IPS-18c (cell line): ENCODE measurements at regions not wholly inside any gene's neighbourhood (a gene's known extent, or its start where the extent isn't known, plus 50 kb on each side); places are given as distances from the start of the nearest gene placed in this dataset.

Experiments
- H3K4me3 ChIP-seq: 2 replicates; pipeline ENCODE4 v1.7.0; 2013; ENCODE audit warnings: low read depth, mild to moderate bottlenecking, low read length, moderate library complexity; ENCODE audit not compliant: insufficient read depth
- H3K9me3 ChIP-seq: one replicate; pipeline ENCODE4 v1.6.1; 2013; ENCODE audit warnings: mild to moderate bottlenecking, low read length, moderate library complexity; ENCODE audit not compliant: control insufficient read depth, insufficient read depth

- no peak overlapping the region for H3K4me3 ChIP-seq
- no peaks in the 10 kb centered on the region for H3K9me3 ChIP-seq
Measured at GRCh38 chr2:7726989-7727388, 809.8 kb downstream of the RNF144A start.

- H3K9me3 ChIP-seq: no peaks in the 10 kb centered on the region
- H3K4me3 ChIP-seq: no peak overlapping the region
Measured at GRCh38 chr2:7728388-7728787, 811.2 kb downstream of the RNF144A start.

GRCh38 chr2:7730449-7730848 is 813.2 kb downstream of the RNF144A start:
- no peak overlapping the region for H3K4me3 ChIP-seq
- H3K9me3 ChIP-seq: no peaks in the 10 kb centered on the region

GRCh38 chr2:7730990-7731389 is 813.8 kb downstream of the RNF144A start:
- Histone ChIP-seq H3K4me3 (no peak overlapping the region), H3K9me3 (no peaks in the 10 kb centered on the region)

GRCh38 chr2:7732497-7732896 is 815.3 kb downstream of the RNF144A start:
- H3K9me3 ChIP-seq: no peaks in the 10 kb centered on the region

GRCh38 chr2:7736646-7737305 is 819.6 kb downstream of the RNF144A start:
- Histone ChIP-seq H3K4me3 (no peak overlapping the region), H3K9me3 (no peaks in the 10 kb centered on the region)

More at GRCh38 chr2:7732497-7732896, 815.3 kb downstream of the RNF144A start:
- H3K4me3 ChIP-seq: no peak overlapping the region

- no peak overlapping the region for H3K4me3 ChIP-seq
- no peaks in the 10 kb centered on the region for H3K9me3 ChIP-seq
Measured at GRCh38 chr2:7738596-7738995, 821.4 kb downstream of the RNF144A start.

- no peak overlapping the region for H3K4me3 ChIP-seq
- H3K9me3 ChIP-seq: no peaks in the 10 kb centered on the region
Measured at GRCh38 chr2:7740114-7740513, 822.9 kb downstream of the RNF144A start.

GRCh38 chr2:7742301-7742700 is 825.1 kb downstream of the RNF144A start:
- H3K9me3 ChIP-seq: no peaks in the 10 kb centered on the region

GRCh38 chr2:7744827-7745226 is 827.6 kb downstream of the RNF144A start:
- H3K4me3 ChIP-seq: no peak overlapping the region

More at GRCh38 chr2:7742301-7742700, 825.1 kb downstream of the RNF144A start:
- no peak overlapping the region for H3K4me3 ChIP-seq

GRCh38 chr2:7745369-7745768 is 828.2 kb downstream of the RNF144A start:
- Histone ChIP-seq H3K9me3 (no peaks in the 10 kb centered on the region), H3K4me3 (no peak overlapping the region)

More at GRCh38 chr2:7744827-7745226, 827.6 kb downstream of the RNF144A start:
- H3K9me3 ChIP-seq: no peaks in the 10 kb centered on the region

- Histone ChIP-seq H3K4me3 (no peak overlapping the region), H3K9me3 (no peaks in the 10 kb centered on the region)
Measured at GRCh38 chr2:7748717-7749415, 831.7 kb downstream of the RNF144A start.

- Histone ChIP-seq H3K9me3 (no peaks in the 10 kb centered on the region), H3K4me3 (no peak overlapping the region)
Measured at GRCh38 chr2:7749895-7750559, 832.8 kb downstream of the RNF144A start.

- Histone ChIP-seq H3K9me3 (no peaks in the 10 kb centered on the region), H3K4me3 (no peak overlapping the region)
Measured at GRCh38 chr2:7752291-7752690, 835.1 kb downstream of the RNF144A start.

GRCh38 chr2:7753777-7754176 is 836.6 kb downstream of the RNF144A start:
- Histone ChIP-seq H3K4me3 (no peak overlapping the region), H3K9me3 (no peaks in the 10 kb centered on the region)

GRCh38 chr2:7755879-7756278 is 838.7 kb downstream of the RNF144A start:
- H3K4me3 ChIP-seq: no peak overlapping the region
- H3K9me3 ChIP-seq: no peaks in the 10 kb centered on the region

- no peak overlapping the region for H3K4me3 ChIP-seq
- H3K9me3 ChIP-seq: no peaks in the 10 kb centered on the region
Measured at GRCh38 chr2:7758073-7758759, 841.0 kb downstream of the RNF144A start.
